GM19043 (cell line): ENCODE measurements at regions not wholly inside any gene's neighbourhood (a gene's known extent, or its start where the extent isn't known, plus 50 kb on each side); places are given as distances from the start of the nearest gene placed in this dataset.
"Not testable (repeated sequence)": the region's sequence is repeated elsewhere in the genome, so short reads cannot be mapped to it uniquely, and the experiment has no call there.

Experiments
- ATAC-seq: cut with Tn5 transposase; IDR thresholded peaks from one replicate; pipeline ENCODE4 v1.9.1; 2021; ENCODE audit warnings: low read depth; ENCODE audit not compliant: unreplicated experiment

GRCh38 chr13:34155931-34156607 is 338.1 kb downstream of the RFC3 start:
- ATAC-seq = no peak

- ATAC-seq = peak; percentile 98
Measured at GRCh38 chr13:34156841-34157365, 339.0 kb downstream of the RFC3 start.

GRCh38 chr13:34159946-34160345 is 342.0 kb downstream of the RFC3 start:
- ATAC-seq = no peak

GRCh38 chr13:34161931-34162543 is 344.1 kb downstream of the RFC3 start:
- no peak for ATAC-seq

DNA sequence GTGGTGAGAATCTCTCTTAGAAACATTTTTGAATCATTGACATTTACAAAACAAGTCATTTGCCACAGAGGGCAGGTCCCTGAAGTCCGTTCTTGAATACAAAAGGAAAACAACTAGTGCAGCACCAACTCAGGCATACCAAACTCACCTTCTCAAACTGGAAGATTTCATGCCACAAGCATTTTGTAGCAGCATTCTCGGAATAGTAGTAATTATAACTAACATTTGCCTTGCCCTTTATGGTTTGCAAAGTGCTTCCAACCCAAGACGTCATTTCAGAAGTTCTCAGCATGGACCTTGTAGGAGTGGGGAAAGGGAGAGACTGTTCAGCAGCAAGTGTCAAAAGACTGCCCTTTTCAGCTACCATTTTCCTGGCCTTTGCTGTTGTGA is 344.6 kb downstream of the RFC3 start:
- ATAC-seq = no peak

GRCh38 chr13:34164582-34164981 is 346.6 kb downstream of the RFC3 start:
- ATAC-seq = no peak

DNA sequence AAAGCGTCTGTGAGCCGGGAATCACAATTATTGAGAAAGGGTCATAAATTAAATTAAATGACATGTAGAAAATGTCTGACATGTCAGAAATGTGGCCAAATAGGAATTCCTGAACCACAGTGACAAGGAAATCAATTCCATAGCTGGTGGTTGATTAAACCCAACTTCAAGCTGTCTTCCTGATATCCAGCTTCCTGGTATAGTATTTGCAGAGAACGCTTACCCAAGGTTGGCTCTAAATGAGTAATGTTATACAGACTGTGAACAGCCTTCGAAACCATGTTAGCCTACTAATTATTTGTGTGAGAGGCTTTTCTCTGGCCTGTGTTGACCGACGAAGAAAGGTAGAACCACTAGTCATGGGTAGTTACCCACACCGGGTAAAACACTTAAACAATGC is 347.2 kb downstream of the RFC3 start:
- ATAC-seq = no peak

DNA sequence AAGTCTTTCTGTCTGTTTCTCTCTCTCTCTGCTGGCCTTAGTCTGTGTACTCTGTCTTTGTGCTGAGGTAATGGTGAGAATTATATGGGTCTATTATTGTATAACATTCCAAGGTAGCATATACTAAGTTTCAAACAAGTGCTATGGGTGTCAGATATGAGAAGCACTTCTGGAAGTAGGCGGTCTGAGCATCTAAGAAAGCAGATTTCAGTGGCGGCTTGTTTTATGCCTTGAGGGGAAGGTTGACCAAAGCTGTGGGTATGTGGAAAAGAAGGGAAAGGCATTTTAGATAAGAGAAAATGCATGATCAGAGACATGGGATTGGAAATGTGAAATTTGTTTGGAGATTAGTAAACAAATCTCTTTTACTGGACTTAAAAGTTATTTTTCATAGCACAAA is 348.5 kb downstream of the RFC3 start:
- no peak for ATAC-seq

DNA sequence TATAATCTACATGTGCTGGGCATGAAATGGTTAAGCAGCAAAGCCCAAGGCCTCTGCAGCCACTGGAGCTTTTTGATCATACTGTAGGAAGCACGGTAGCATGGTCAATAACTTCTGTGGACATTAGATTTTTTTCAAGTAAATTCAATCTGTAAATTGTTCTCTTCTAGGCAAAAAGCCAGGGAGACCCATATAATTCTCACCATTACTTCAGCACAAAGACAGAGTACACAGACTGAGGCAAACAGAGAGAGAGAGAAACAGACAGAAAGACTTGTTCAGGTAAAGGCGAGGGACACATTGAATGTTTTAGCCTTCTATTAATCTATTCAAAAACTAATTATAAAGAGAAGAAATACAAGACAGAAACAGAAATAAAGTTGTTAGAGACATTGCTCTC is 349.4 kb downstream of the RFC3 start:
- ATAC-seq = no peak

GRCh38 chr13:34172048-34172447 is 354.1 kb downstream of the RFC3 start:
- no peak for ATAC-seq

GRCh38 chr13:34174671-34175145 is 356.8 kb downstream of the RFC3 start:
- ATAC-seq = no peak

- no peak for ATAC-seq
Measured at GRCh38 chr13:34175551-34175950, 357.6 kb downstream of the RFC3 start.

GRCh38 chr13:34176633-34177032 is 358.7 kb downstream of the RFC3 start:
- no peak for ATAC-seq

- ATAC-seq = no peak
Measured at GRCh38 chr13:34179481-34179880, 361.5 kb downstream of the RFC3 start.

DNA sequence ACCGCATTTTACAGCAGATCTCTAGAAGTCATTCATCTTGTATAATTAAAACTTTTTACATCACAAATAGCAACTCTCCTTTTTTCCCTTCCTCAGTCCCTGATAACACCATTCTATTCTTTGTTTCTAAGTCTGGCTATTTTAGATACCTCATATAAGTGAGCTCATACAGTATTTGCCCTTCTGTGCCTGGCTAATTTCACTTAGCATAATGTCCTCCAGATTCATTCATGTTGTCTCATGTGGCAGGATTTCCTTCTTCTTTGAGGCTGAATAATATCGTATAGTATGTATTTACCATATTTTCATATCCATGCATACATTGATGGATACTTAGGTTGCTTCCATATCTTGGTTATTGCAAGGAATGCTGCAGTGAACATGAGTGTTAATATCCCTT is 362.0 kb downstream of the RFC3 start:
- ATAC-seq = no peak

DNA sequence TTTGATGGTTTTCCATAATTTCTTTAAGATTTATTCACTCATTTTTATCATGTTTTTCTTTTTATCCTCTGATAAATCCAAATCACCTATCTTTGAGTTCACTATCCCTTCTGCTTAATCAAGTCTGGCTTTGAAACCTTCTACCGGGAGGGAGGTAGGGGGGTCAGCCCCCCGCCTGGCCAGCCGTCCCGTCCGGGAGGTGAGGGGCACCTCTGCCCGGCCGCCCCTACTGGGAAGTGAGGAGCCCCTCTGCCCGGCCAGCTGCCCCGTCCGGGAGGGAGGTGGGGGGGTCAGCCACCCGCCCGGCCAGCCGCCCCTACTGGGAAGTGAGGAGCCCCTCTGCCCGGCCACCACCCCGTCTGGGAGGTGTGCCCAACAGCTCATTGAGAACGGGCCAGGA is 363.3 kb downstream of the RFC3 start:
- not testable (repeated sequence) for ATAC-seq

- no peak for ATAC-seq
Measured at GRCh38 chr13:34189946-34190345, 372.0 kb downstream of the RFC3 start.

GRCh38 chr13:34201050-34201913 is 383.3 kb downstream of the RFC3 start:
- no peak for ATAC-seq

DNA sequence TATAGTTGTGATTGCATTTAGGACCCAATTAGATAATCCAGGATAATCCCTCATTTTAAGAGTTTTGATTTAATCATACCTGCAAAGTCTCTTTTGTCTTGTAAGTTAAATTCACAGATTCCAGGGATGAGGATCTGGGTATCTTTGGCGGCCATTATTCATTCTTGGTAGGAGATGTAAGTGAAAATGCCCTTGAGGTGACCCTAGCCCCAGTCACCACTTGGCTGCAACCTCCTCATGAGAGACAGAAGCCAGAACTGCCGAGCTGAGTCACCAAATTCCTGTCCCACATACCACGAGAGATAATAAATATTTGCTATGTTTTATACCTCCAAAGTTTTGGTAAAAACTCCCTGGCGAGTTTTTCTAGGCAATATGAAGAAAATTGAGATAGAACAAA is 389.4 kb downstream of the RFC3 start:
- ATAC-seq = no peak

GRCh38 chr13:34207872-34208271 is 389.9 kb downstream of the RFC3 start:
- ATAC-seq = no peak

DNA sequence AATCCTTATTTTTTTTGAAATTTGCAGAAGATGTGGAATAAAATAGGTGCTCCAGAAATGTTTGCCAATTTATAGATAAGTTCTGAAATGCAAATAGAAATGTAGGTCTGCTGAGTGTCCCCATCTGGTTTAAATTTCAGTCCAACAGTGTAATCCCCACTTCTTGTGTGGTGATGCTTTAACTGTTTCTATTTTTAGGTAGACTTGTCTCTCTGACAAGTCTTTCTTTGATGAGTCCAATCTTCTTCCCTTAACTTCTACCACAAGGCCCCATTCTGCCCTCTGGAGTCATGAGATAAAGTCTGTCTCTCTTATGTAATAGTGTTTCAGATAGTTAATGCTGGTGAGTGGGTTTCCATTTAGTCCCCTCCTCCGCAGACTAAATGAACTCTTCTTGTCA is 390.4 kb downstream of the RFC3 start:
- ATAC-seq = no peak
